K562 (cell line): ENCODE measurements at regions not wholly inside any gene's neighbourhood (a gene's known extent, or its start where the extent isn't known, plus 50 kb on each side); places are given as distances from the start of the nearest gene placed in this dataset.

Source experiments
- ATAC-seq: fragments of 200-7000 bp; cut with Tn5 transposase; 3 replicates; pipeline ENCODE4 v1.9.1; 2020; ENCODE audit warnings: moderate library complexity
- BruUV-seq: library from RNA; stranded (reverse); fragments of 400-500 nt; replicated peaks from 2 replicates; lab custom pipeline; 2021; lab: Mats Ljungman, UMichigan
- CTCF ChIA-PET: fragments of 300-600 bp; formaldehyde crosslinking; extraction: SDS; loops from one replicate; lab custom pipeline; 2021; ENCODE audit warnings: low intra/inter-chr PET ratio; lab: Yijun Ruan, JAX
- POLR2A ChIA-PET: fragments of 300-600, 350-650 bp; sonication (Branson Sonifier 250); formaldehyde crosslinking; extraction: SDS; loops from one replicate; lab custom pipeline; 2021; ENCODE audit warnings: antibody characterized with exemption, inconsistent platforms; lab: Yijun Ruan, JAX
- DNase-seq, 4 experiments: peaks; one replicate each; pipeline versions ENCODE4 v3.0.0 to v3.0.0-alpha.2; 2011 to 2018; ENCODE audit warnings: low spot score in 3 of 4, mixed read lengths in 3 of 4; ENCODE audit errors: extremely low read depth in 1 of 4
- FAIRE-seq: peaks from 2 replicates; lab custom pipeline; 2011; peaks lifted over from hg19 to GRCh38; lab: Jason Lieb, UNC
- H2AFZ ChIP-seq: 2 replicates; pipeline ENCODE4 v1.6.0; 2011; ENCODE audit warnings: low read depth, low read length, control low read depth, inconsistent platforms
- H3K27ac ChIP-seq: fragments of 200-600 bp; 3 replicates; pipeline ENCODE4 v1.8.0; 2011; ENCODE audit warnings: low read depth, mild to moderate bottlenecking, control low read depth, inconsistent platforms, low read length, moderate library complexity, mixed read lengths; ENCODE audit errors: extremely low read depth
- H3K27me3 ChIP-seq, 2 experiments: fragments of 300-600 bp in 1 of 2; 2 replicates in 1 of 2; 3 replicates in 1 of 2; pipeline versions ENCODE4 v1.6.0 to v1.8.0; 2011; ENCODE audit warnings: inconsistent platforms in 2 of 2, low read length in 2 of 2, mild to moderate bottlenecking in 1 of 2, mixed read lengths in 1 of 2, moderate library complexity in 1 of 2; ENCODE audit not compliant: control insufficient read depth in 2 of 2, insufficient read depth in 2 of 2
- H3K36me3 ChIP-seq: fragments of 300-600 bp; 3 replicates; pipeline ENCODE4 v1.8.0; 2011; ENCODE audit warnings: mild to moderate bottlenecking, low read length, inconsistent platforms; ENCODE audit not compliant: control insufficient read depth, insufficient read depth
- H3K4me1 ChIP-seq, 2 experiments: fragments of 200-600 bp in 1 of 2; replicated peaks in 1 of 2; 2 replicates in 1 of 2; 3 replicates in 1 of 2; pipeline versions ENCODE4 v1.5.1 to v1.8.0; 2011; ENCODE audit warnings: inconsistent platforms in 2 of 2, low read length in 2 of 2, mild to moderate bottlenecking in 1 of 2, mixed read lengths in 1 of 2, moderate library complexity in 1 of 2; ENCODE audit not compliant: control insufficient read depth in 2 of 2, insufficient read depth in 2 of 2
- H3K4me2 ChIP-seq: 2 replicates; pipeline ENCODE4 v1.6.1; 2011; ENCODE audit warnings: low read length, control low read depth, inconsistent platforms, mixed read lengths; ENCODE audit not compliant: insufficient read depth
- H3K4me3 ChIP-seq: fragments of 200-600 bp; sonication (generic), shearing (Covaris generic); 2 replicates; pipeline ENCODE4 v1.5.1; 2016; ENCODE audit warnings: control low read depth, inconsistent platforms
- H3K79me2 ChIP-seq: fragments of 200-600 bp; 3 replicates; pipeline ENCODE4 v1.8.0; 2011; ENCODE audit warnings: low read length, inconsistent platforms; ENCODE audit not compliant: control insufficient read depth, insufficient read depth
- H3K9ac ChIP-seq, 2 experiments: 2 replicates each; pipeline versions ENCODE4 v1.6.0 to v1.6.1; 2011; ENCODE audit warnings: low read depth in 2 of 2, low read length in 2 of 2, control low read depth in 1 of 2, inconsistent platforms in 1 of 2, mild to moderate bottlenecking in 1 of 2, mixed read lengths in 1 of 2; ENCODE audit not compliant: insufficient read depth in 1 of 2
- H3K9me1 ChIP-seq: one replicate; pipeline ENCODE4 v1.6.0; 2011; ENCODE audit warnings: inconsistent platforms, mild to moderate bottlenecking, low read length, moderate library complexity; ENCODE audit not compliant: control insufficient read depth, insufficient read depth
- H3K9me3 ChIP-seq: replicated peaks from 2 replicates; pipeline ENCODE4 v1.5.1; 2011; ENCODE audit warnings: low read depth, low read length, inconsistent platforms; ENCODE audit not compliant: control insufficient read depth, insufficient read depth
- H4K20me1 ChIP-seq: replicated peaks from 2 replicates; pipeline ENCODE4 v1.6.1; 2011; ENCODE audit warnings: low read length, inconsistent platforms, mixed read lengths; ENCODE audit not compliant: control insufficient read depth, insufficient read depth
- NFXL1 ChIP-seq: fragments of 450-650 bp; formaldehyde crosslinking; IDR thresholded peaks from 2 replicates; pipeline ENCODE4 v1.4.0; 2021; ENCODE audit warnings: mild to moderate bottlenecking
- NR2C1 ChIP-seq, 2 experiments: fragments of 450-650 bp; IDR thresholded peaks; 2 replicates each; pipeline ENCODE4 v1.6.1; 2017; ENCODE audit warnings: mild to moderate bottlenecking in 2 of 2, antibody characterized with exemption in 1 of 2, inconsistent platforms in 1 of 2, missing compliant biosample characterization in 1 of 2, missing genetic modification characterization in 1 of 2
- SMAD4 ChIP-seq: fragments of 250-450 bp; sonication (Bioruptor Pico); conservative IDR thresholded peaks from 2 replicates; pipeline ENCODE4 v1.8.0; 2021; ENCODE audit warnings: inconsistent platforms, mild to moderate bottlenecking, moderate library complexity
- SMARCA5 ChIP-seq: fragments of 450-650 bp; IDR thresholded peaks from 2 replicates; pipeline ENCODE4 v1.6.1; 2016
- TOE1 ChIP-seq, 2 experiments: fragments of 450-650 bp in 1 of 2; sonication (generic) in 1 of 2; formaldehyde crosslinking in 1 of 2; IDR thresholded peaks; 2 replicates each; pipeline versions ENCODE4 v1.7.1 to v1.8.0; 2016 to 2022; ENCODE audit warnings: borderline replicate concordance in 2 of 2, mild to moderate bottlenecking in 2 of 2, antibody characterized with exemption in 1 of 2, inconsistent platforms in 1 of 2, low read depth in 1 of 2, missing genetic modification reagents in 1 of 2, moderate library complexity in 1 of 2
- ZC3H4 ChIP-seq: sonication (generic); formaldehyde crosslinking; IDR thresholded peaks from 2 replicates; pipeline ENCODE4 v1.9.0; 2021; ENCODE audit warnings: missing genetic modification reagents, borderline replicate concordance
- ZNF76 ChIP-seq: fragments of 250-450 bp; sonication (Bioruptor Pico); IDR thresholded peaks from 2 replicates; pipeline ENCODE4 v1.4.0; 2020; ENCODE audit warnings: mild to moderate bottlenecking, moderate library complexity, borderline replicate concordance
- WGBS: fragments of 100-300 bp; shearing (Covaris generic); methylation state at CpG from one replicate; pipeline ENCODE4 v1.1.6; 2016; ENCODE audit warnings: low coverage, mixed read lengths; ENCODE audit not compliant: insufficient coverage; ENCODE audit errors: missing lambda C conversion rate; 5-methylcytosine and 5-hydroxymethylcytosine counted together
- in situ Hi-C: fragments of 300-500 bp; cut with MboI; formaldehyde crosslinking; loops from 4 replicates; pipeline ENCODE4 v1.15.0; 2018; ENCODE audit warnings: inconsistent platforms, mixed read lengths
- intact Hi-C: fragments of 100-400 bp; cut with micrococcal nuclease; formaldehyde crosslinking; loops from 2 replicates; pipeline ENCODE4 v1.14.2; 2022
- TF ChIP-seq, protein P1 (sequence below): IDR thresholded peaks from 2 replicates; pipeline ENCODE4 v1.6.1; 2011; ENCODE audit warnings: borderline replicate concordance, low read depth, mild to moderate bottlenecking, moderate library complexity, low read length; ENCODE audit not compliant: insufficient read depth, poor library complexity, severe bottlenecking
- TF ChIP-seq, protein P2 (sequence below): fragments of 450-650 bp; IDR thresholded peaks from 2 replicates; pipeline ENCODE4 v1.6.1; 2016; ENCODE audit warnings: antibody characterized with exemption

- H3K9me3 ChIP-seq: no peaks in the 10 kb centered on the region
- 4% methylated on average over 10 of the region's 12 CpGs for WGBS
- TF ChIP-seq ZC3H4 (CRISPR knock-in tag) (no peak), NR2C1 (IDR thresholded peaks at IDR 0.05) (peak; percentile 38; the same call in 1 of the 2 replicates), NR2C1 (tag; IDR thresholded peaks at IDR 0.05) (peak; percentile 44; the same call in 1 of the 2 replicates)
- no peaks in the 10 kb centered on the region for H3K79me2 ChIP-seq
- H4K20me1 ChIP-seq: no peaks in the 10 kb centered on the region
- in situ Hi-C loops: no loop called here
- ATAC-seq (no peak), FAIRE-seq (no peak), DNase-seq (no peak)
- no peak overlapping the region for H3K9ac ChIP-seq
- no TSS peak for BruUV-seq
- intact Hi-C loops: loop anchor here (5.0 kb wide), 1 partner anchor 70 kb away; no protein-coding TSS in a partner anchor
- POLR2A ChIA-PET: interaction anchor here (0.5 kb wide), 1 partner anchor 71 kb away, joined by 3 read pairs; no protein-coding TSS in a partner anchor
- no peaks in the 10 kb centered on the region for H3K9me1 ChIP-seq
- no peak overlapping the region for H2AFZ ChIP-seq
- H3K27me3 ChIP-seq: peaks cover 2 to 54% of the 10 kb centered on the region in 2 experiments; a peak in 3 of 5 replicates
- no peak overlapping the region for H3K4me2 ChIP-seq
- H3K4me3 ChIP-seq: no peak overlapping the region
- CTCF ChIA-PET: no interaction called here
- H3K36me3 ChIP-seq: no peaks in the 10 kb centered on the region
- H3K4me1 ChIP-seq: no peaks in the 10 kb centered on the region; a peak in 1 of 5 replicates
- no peak overlapping the region for H3K27ac ChIP-seq
Observed at GRCh38 chr2:242022550-242023290, 153.2 kb downstream of the RTP5 start.

GRCh38 chr2:242024751-242025355, 155.3 kb downstream of the RTP5 start:
- 1% methylated on average over 13 of the region's 18 CpGs for WGBS
- Histone ChIP-seq H3K9ac (no peak overlapping the region), H3K9me3 (no peaks in the 10 kb centered on the region), H4K20me1 (no peaks in the 10 kb centered on the region), H3K4me3 (no peak overlapping the region), H3K27ac (no peak overlapping the region), H3K27me3 (peaks cover 9 to 59% of the 10 kb centered on the region in 2 experiments; a peak in 4 of 5 replicates), H3K4me2 (no peak overlapping the region), H3K36me3 (no peaks in the 10 kb centered on the region), H3K9me1 (no peaks in the 10 kb centered on the region), H3K4me1 (no peaks in the 10 kb centered on the region; a peak in 1 of 5 replicates), H2AFZ (no peak overlapping the region), H3K79me2 (no peaks in the 10 kb centered on the region)
- BruUV-seq: no TSS peak
- FAIRE-seq (no peak), ATAC-seq (no peak), DNase-seq (no peak)
- intact Hi-C loops (loop anchor here (5.0 kb wide), 1 partner anchor 73 kb away; no protein-coding TSS in a partner anchor), in situ Hi-C loops (no loop called here)
- ChIA-PET POLR2A (interaction anchor here (0.7 to 1.1 kb wide), 2 partner anchors 8 to 13 kb away, joined by 3 read pairs; no protein-coding TSS in a partner anchor), CTCF (no interaction called here)
- TF ChIP-seq TOE1 (IDR thresholded peaks at IDR 0.05; ENCODE audit: borderline replicate concordance) (no peak), TOE1 (CRISPR knock-in tag; IDR thresholded peaks at IDR 0.05; ENCODE audit: borderline replicate concordance, low read depth) (no peak), NFXL1 (no peak), ZNF76 (CRISPR knock-in tag) (no peak), SMAD4 (CRISPR knock-in tag) (no peak), SMARCA5 (no peak)
- TF ChIP-seq, protein P1, sequence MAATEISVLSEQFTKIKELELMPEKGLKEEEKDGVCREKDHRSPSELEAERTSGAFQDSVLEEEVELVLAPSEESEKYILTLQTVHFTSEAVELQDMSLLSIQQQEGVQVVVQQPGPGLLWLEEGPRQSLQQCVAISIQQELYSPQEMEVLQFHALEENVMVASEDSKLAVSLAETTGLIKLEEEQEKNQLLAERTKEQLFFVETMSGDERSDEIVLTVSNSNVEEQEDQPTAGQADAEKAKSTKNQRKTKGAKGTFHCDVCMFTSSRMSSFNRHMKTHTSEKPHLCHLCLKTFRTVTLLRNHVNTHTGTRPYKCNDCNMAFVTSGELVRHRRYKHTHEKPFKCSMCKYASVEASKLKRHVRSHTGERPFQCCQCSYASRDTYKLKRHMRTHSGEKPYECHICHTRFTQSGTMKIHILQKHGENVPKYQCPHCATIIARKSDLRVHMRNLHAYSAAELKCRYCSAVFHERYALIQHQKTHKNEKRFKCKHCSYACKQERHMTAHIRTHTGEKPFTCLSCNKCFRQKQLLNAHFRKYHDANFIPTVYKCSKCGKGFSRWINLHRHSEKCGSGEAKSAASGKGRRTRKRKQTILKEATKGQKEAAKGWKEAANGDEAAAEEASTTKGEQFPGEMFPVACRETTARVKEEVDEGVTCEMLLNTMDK: no peak
- TF ChIP-seq, protein P2, sequence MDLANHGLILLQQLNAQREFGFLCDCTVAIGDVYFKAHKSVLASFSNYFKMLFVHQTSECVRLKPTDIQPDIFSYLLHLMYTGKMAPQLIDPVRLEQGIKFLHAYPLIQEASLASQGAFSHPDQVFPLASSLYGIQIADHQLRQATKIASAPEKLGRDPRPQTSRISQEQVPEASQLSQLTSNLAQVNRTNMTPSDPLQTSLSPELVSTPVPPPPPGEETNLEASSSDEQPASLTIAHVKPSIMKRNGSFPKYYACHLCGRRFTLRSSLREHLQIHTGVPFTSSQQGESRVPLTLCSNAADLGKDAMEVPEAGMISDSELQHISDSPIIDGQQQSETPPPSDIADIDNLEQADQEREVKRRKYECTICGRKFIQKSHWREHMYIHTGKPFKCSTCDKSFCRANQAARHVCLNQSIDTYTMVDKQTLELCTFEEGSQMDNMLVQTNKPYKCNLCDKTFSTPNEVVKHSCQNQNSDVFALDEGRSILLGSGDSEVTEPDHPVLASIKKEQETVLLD: no peak
